Stimulated activated CD8-positive, alpha-beta memory T cell treated with anti-CD3 and anti-CD28 coated beads, Interleukin-7, amount 100 ng/mL, for 24 hours (primary cell): ENCODE measurements at regions not wholly inside any gene's neighbourhood (a gene's known extent, or its start where the extent isn't known, plus 50 kb on each side); places are given as distances from the start of the nearest gene placed in this dataset.
"Not testable (repeated sequence)": the region's sequence is repeated elsewhere in the genome, so short reads cannot be mapped to it uniquely, and the experiment has no call there.

Source experiments
- DNase-seq: peaks from one replicate; pipeline ENCODE4 v3.0.0-alpha.2; 2020; ENCODE audit warnings: low read depth

- DNase-seq = no peak
Measured at GRCh38 chr12:75864161-75864560, 167.4 kb downstream of the PHLDA1 start.

DNA sequence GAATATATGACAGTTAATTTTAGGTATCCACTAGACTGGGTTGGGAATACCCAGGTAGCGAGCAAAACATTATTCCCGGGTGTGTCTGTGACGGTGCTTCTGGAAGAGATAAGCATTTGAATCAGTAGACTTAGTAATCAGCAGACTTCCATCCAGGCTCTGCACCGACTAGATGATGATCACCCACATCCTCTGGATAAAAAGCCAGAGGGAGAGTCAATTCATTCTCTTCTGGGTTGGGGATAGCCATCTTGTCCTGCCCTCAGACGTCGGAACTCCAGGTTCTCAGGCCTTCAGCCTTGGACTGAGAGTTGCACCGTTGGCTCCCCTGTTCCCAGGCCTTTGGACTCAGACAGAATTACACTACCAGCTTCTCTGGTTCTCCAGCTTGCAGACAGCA is 168.0 kb downstream of the PHLDA1 start:
- DNase-seq = no peak

DNA sequence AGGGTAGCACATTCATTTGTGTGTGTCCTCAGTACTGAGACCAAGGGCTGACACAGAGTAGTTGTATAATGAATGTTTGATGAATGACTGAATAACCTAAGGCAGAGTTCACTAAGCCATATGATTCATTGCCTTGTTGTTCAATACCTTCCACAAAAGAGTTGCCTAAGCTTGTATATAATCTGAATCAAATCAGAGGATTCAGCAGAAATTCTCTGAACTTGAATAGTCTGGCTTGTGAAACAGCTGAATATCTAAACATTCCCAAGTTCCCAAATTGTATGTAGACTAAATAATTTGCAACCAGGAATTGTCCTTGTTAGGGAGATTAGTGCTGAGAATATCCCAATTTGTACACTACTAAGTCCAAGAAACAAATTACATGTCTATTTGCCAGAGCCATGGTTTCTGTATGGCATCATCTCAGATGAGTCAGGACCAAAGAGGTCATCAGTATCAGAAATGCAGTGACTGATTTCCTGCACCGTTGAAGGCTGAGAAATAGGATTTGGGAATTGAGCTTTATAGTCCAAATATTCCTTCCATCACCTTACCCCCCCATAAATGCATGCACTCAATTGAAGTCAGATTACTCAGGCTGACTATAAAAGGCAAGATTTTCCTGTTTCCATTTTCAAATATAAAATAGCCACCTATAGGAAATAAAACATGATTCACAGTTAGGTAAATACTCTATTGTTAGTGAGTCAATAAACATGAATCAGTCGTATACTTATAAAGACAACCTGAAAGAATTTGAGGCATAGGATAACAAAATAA is 168.7 kb downstream of the PHLDA1 start:
- DNase-seq = no peak

DNA sequence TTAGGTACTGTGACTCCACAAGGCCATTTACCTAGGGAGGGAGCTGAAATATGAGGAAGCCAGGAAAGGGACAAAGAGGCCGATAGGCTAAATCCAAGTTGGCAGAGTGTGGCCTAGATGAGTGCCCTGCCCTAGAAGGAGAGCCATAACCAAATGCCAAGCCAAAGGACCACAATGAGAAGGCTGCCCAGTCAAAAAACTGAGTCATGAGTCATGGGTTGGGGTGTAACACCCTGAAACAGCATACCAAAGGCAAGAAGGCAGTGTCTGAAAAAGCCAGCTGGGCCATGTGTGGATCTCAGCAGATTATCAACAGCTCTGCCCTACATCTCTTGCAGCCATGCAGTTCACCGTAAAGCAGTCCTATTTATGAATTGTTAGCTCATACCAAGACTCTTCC is 171.7 kb downstream of the PHLDA1 start:
- no peak for DNase-seq

DNA sequence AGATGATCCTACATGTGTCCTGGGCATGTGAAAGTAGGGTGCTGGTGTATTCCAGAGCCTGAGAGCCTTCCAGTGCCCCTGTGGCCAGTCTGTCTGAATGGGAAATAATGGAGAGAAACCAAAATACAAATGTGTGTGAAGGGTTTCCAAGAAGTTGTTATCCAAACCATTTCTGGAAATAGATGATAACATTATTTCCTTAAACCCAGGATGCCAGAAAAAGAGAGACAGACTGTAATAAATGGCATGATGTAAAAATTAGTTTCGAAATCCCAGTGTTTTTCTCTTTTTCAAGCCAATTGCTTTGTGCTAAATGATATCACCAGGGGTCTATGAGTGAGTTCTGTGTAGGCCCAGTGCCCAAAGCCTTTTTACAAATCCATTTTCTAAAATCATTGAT is 175.3 kb downstream of the PHLDA1 start:
- no peak for DNase-seq

- DNase-seq = no peak
Measured at GRCh38 chr12:75855360-75855759, 176.2 kb downstream of the PHLDA1 start.

DNA sequence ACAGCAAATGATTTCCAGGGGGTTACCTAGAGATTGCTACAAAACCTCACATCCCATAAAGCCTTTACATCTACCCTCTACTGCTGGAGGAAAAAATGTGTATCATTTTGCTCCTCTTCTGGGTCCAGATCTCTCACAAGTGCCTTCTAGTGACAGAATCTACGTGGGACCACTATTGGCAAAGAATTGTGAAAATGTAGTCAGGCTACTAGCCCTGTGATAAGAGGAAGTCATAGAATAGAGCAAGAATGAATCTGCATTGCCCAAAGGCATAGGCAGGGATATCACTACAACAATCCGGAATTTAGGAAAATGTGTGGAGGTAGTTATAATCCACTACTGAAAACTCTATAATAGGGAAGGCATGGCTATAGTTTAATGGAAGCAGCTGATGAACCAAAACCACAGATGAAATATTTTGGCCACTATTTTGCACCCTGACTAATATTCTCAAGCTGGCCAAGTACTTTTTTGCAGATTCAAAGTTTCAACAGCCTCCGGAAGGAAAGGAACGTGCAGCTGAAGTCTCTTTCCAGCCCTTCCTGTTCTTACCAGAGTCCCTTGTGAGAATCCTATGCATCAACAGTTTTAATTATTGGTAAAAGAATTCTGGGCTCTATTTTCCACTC is 176.8 kb downstream of the PHLDA1 start:
- DNase-seq = no peak

DNA sequence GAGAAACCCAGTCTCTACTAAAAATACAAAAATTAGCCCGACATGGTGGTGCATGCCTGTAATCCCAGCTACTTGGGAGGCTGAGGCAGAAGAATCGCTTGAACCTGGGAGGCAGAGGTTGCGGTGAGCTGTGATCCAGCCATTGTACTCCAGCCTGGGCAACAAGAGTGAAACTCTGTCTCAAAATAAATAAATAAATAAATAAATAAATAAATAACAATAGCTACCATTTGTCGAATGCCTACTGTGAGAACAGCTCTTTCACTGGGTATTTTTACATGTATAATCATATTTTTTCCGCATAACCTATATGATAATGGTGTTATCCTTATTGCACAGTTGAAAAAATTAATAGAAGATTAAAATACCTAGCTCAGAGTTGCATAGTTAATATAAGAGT is 177.4 kb downstream of the PHLDA1 start:
- DNase-seq = not testable (repeated sequence)

GRCh38 chr12:75853626-75854025 is 177.9 kb downstream of the PHLDA1 start:
- no peak for DNase-seq

DNA sequence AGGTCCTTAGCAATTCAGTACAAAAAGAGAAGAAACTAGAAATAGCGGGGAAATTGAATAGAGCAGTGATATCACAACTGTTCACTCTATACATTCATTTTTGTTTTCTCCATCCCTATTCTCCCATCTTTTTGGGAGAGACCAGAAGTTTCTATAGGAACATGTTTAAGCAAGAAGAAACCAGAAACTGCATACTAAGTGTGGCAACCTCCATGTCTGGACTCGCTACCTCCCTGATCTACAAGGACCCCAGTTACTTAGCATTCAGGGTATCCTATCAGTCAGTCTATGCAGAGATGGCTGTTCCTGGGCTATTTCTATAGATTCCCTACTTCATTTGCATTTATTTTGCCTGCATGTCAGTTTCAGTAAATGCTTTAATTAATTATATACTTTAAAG is 178.6 kb downstream of the PHLDA1 start:
- DNase-seq = no peak

DNA sequence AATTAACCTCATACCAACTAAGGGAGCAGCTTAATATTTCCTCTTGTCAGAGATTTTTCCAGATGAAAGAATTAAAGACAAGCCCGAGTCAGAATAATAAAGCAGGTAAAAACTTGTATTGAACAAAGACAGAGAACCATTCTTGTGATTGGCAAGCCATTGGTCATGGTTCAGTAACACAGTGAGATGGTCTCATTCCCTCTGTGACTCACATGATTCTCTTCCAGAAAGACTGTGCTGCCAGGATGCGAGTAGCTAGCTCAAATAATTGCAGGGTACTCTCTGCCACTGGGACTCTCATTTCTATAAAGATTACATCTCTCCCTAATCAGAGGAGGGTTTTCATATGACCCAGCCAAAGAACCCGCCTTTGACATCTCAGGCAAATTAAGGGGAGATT is 179.4 kb downstream of the PHLDA1 start:
- DNase-seq = no peak

GRCh38 chr12:75850721-75851462 is 180.7 kb downstream of the PHLDA1 start:
- no peak for DNase-seq

DNA sequence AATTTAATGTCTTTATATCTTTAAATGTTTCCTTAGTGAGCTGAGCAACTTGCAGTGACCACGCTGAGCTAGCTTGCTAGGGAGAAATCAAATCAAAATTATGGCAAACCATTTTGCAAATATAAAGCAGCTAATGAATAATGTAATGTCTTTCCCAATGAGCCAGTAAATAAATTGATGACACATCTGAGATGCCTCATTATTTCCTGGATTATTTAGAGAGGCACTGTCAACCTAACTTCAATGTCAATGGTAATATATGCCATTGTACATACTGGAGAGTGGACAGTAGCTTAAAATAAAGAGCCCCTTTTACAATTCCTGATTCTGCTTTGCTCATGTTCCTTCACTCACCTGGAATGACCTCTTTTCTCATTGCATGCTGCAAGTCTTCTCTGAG is 182.6 kb downstream of the PHLDA1 start:
- DNase-seq = no peak

- no peak for DNase-seq
Measured at GRCh38 chr12:75848431-75848925, 183.1 kb downstream of the PHLDA1 start.

GRCh38 chr12:75846102-75846501 is 185.5 kb downstream of the PHLDA1 start:
- no peak for DNase-seq

GRCh38 chr12:75844985-75845384 is 186.6 kb downstream of the PHLDA1 start:
- DNase-seq = no peak

DNA sequence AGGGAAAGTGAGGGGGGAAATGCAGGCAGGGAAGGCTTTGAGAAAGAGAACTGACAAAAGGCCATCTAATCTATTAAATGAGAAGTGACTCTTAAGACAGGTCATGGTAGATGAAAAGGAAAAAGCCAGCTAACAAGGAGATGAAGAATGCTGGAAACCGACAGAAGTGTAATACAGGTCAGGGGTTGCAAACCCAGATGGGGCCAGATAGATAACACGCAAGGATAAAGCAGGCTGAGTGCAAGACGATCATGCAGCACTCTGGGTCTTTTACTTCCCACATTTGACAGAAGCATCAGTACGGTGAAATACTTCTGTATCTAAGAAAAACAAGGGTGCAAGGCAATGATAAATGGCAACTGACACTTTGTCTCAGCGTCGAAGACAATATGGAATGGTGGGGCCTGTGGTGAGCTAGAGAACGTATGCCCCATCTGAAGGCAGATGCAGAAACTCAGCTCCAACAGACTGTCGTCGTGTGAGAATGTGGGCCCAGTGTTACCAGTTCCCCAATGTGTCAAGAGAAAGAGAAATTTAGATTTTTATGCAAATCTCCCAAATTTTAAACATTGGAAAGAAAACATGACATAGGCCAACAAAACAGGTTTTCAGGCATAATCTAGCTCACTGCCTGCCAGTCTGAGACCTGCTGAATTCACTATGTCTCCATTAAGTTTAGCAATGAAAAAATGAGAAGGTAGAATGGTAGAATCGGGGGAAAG is 187.4 kb downstream of the PHLDA1 start:
- no peak for DNase-seq

GRCh38 chr12:75842090-75842489 is 189.5 kb downstream of the PHLDA1 start:
- DNase-seq = no peak

GRCh38 chr12:75840994-75841355 is 190.6 kb downstream of the PHLDA1 start:
- no peak for DNase-seq

DNA sequence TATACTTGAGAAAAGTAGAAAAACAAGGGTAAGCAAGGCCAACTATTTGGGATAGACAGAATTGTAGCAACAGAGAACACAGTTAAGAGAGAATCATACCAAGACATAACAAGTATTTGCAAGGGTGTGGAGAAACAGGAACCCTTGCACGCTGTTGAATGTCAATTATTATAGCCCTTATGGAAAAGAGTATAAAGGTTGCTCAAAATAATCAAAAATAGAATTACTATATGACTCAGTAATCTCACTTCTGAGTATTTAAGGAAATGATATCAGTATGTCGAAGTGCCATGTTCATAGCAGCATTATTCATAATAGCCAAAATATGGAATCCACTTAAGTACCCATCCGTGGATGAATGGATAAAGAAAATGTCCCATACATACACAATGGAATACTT is 193.3 kb downstream of the PHLDA1 start:
- no peak for DNase-seq

DNA sequence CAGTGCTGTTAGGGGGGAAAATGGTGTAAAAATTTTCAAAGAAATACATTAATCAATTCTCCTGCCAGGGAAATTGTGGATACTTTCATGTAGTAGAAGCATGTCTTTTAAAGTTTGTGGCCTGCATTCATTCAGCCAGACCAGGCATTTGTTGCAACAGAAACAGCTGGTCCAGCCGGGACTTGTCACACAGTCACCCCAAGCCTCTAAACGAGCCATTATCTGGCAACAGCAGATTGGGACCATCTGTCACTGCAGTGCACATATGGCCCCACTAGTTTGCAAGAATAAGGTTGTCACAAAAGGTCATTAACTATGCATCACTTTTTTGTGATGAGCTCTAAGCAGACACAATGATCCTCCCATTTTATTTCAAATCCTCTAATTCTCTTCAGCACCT is 193.9 kb downstream of the PHLDA1 start:
- no peak for DNase-seq

DNA sequence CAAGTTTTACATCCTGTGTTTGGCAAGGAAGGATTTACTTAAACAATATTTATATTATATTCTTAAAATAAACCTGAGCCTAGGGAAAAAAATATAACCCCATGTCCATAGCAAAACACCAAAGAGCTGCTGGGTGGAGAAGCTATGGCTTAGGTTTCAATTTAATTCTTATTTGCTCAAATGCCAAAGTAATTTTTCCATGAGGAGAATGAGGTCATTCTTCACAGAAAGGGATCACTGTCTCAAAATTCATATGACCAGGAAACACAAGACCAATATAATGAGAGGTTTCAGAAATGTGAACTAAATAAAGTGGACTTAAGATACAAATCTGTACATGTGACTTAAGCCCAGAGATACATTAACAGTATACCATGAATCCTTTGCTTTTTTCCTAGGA is 195.0 kb downstream of the PHLDA1 start:
- DNase-seq = no peak
